Osteoblast (primary cell): ENCODE measurements at regions not wholly inside any gene's neighbourhood (a gene's known extent, or its start where the extent isn't known, plus 50 kb on each side); places are given as distances from the start of the nearest gene placed in this dataset.

Experiments
- DNase-seq: peaks from one replicate; pipeline ENCODE4 v3.0.0; 2011; ENCODE audit warnings: low spot score, mixed read lengths; ENCODE audit not compliant: insufficient read length; ENCODE audit errors: missing footprints
- H2AFZ ChIP-seq: 2 replicates; pipeline ENCODE4 v1.6.0; 2011; ENCODE audit warnings: mild to moderate bottlenecking, low read length
- H3K27ac ChIP-seq: 2 replicates; pipeline ENCODE4 v1.5.1; 2011; ENCODE audit warnings: mild to moderate bottlenecking, low read depth, low read length, moderate library complexity
- H3K27me3 ChIP-seq: 2 replicates; pipeline ENCODE4 v1.6.0; 2012; ENCODE audit warnings: mild to moderate bottlenecking, control low read depth, inconsistent platforms, low read length, moderate library complexity; ENCODE audit not compliant: insufficient read depth
- H3K36me3 ChIP-seq: 2 replicates; pipeline ENCODE4 v1.5.1; 2011; ENCODE audit warnings: mild to moderate bottlenecking, low read length, control low read depth, moderate library complexity; ENCODE audit not compliant: insufficient read depth
- H3K4me1 ChIP-seq: 2 replicates; pipeline ENCODE4 v1.5.1; 2011; ENCODE audit warnings: mild to moderate bottlenecking, low read length, control low read depth, moderate library complexity; ENCODE audit not compliant: insufficient read depth
- H3K4me2 ChIP-seq: 2 replicates; pipeline ENCODE4 v1.6.0; 2011; ENCODE audit warnings: mild to moderate bottlenecking, low read length; ENCODE audit not compliant: insufficient read depth
- H3K4me3 ChIP-seq: fragments of 200-600 bp; sonication (generic); 3 replicates; pipeline ENCODE4 v1.5.1; 2012; ENCODE audit warnings: mild to moderate bottlenecking, low read length, inconsistent platforms; ENCODE audit not compliant: insufficient read depth
- H3K79me2 ChIP-seq: 2 replicates; pipeline ENCODE4 v1.6.0; 2012; ENCODE audit warnings: mild to moderate bottlenecking, low read length, control low read depth, inconsistent platforms; ENCODE audit not compliant: insufficient read depth
- H3K9me3 ChIP-seq: 2 replicates; pipeline ENCODE4 v1.5.1; 2011; ENCODE audit warnings: low read depth, low read length, control low read depth
- H4K20me1 ChIP-seq: 2 replicates; pipeline ENCODE4 v1.6.0; 2012; ENCODE audit warnings: mild to moderate bottlenecking, low read length, control low read depth; ENCODE audit not compliant: insufficient read depth
- CTCF ChIP-seq: IDR thresholded peaks from 2 replicates; pipeline ENCODE4 v1.5.1; 2011; ENCODE audit warnings: mild to moderate bottlenecking, low read depth, low read length, moderate library complexity; ENCODE audit errors: extremely low read depth

DNA sequence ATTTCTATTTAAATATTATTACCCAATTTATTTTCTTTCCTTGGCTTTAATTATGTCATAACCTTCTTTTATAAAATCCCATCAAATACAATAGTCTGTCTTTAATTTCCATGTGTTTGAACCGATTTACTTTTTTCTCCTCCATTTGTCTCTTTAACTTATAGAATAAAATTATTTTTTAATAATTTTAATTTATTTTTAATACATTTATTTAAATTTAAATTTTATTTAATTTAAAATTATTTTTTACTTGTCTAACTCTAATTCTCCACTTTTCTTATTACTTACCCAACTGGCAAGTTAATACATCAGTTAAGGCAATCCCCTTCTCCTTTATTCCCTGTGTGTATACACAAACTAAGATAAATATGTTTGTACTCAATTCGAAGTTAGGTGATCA lies 817.6 kb upstream of the NR2F2 start:
- Histone ChIP-seq H3K4me1 (no peaks in the 10 kb centered on the region), H3K27me3 (no peaks in the 10 kb centered on the region), H4K20me1 (no peaks in the 10 kb centered on the region), H2AFZ (no peak overlapping the region), H3K4me3 (no peak overlapping the region), H3K79me2 (no peaks in the 10 kb centered on the region), H3K27ac (no peak overlapping the region), H3K4me2 (no peak overlapping the region), H3K9me3 (no peaks in the 10 kb centered on the region), H3K36me3 (no peaks in the 10 kb centered on the region)
- no peak for TF ChIP-seq CTCF
- no peak for DNase-seq

DNA sequence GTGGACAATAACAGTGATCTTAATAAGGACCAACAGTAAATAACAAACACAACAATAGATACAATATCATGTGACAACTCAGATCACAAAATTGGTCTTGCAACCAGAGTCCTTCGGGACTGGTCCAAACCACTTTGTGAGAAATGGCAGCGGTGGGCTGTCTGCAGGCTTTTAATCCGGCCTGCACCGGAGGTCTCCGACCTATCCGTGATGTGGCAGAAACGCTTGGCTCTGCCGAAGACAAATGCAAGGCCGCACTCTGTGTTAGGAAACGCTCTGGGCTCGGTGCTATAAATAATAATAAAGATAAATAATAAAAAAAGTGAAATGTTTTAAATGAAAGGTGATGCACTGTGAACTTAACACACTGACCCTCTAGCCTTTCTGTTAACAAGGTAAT lies 810.6 kb upstream of the NR2F2 start:
- no peaks in the 10 kb centered on the region for H4K20me1 ChIP-seq
- no peak overlapping the region for H2AFZ ChIP-seq
- no peaks in the 10 kb centered on the region for H3K4me1 ChIP-seq
- no peak for TF ChIP-seq CTCF
- H3K4me2 ChIP-seq = no peak overlapping the region
- no peak overlapping the region for H3K27ac ChIP-seq
- H3K27me3 ChIP-seq = no peaks in the 10 kb centered on the region
- H3K4me3 ChIP-seq = no peak overlapping the region
- H3K9me3 ChIP-seq = no peaks in the 10 kb centered on the region
- H3K36me3 ChIP-seq = no peaks in the 10 kb centered on the region
- DNase-seq = no peak
- H3K79me2 ChIP-seq = no peaks in the 10 kb centered on the region

GRCh38 chr15:95520511-95520910 lies 810.0 kb upstream of the NR2F2 start:
- H3K4me2 ChIP-seq = no peak overlapping the region
- no peaks in the 10 kb centered on the region for H3K4me1 ChIP-seq
- no peaks in the 10 kb centered on the region for H3K36me3 ChIP-seq
- no peaks in the 10 kb centered on the region for H3K27me3 ChIP-seq
- TF ChIP-seq CTCF = no peak
- no peaks in the 10 kb centered on the region for H4K20me1 ChIP-seq
- H3K9me3 ChIP-seq = no peaks in the 10 kb centered on the region
- no peak overlapping the region for H3K4me3 ChIP-seq
- DNase-seq = no peak
- H3K27ac ChIP-seq = no peak overlapping the region
- no peak overlapping the region for H2AFZ ChIP-seq
- no peaks in the 10 kb centered on the region for H3K79me2 ChIP-seq

DNA sequence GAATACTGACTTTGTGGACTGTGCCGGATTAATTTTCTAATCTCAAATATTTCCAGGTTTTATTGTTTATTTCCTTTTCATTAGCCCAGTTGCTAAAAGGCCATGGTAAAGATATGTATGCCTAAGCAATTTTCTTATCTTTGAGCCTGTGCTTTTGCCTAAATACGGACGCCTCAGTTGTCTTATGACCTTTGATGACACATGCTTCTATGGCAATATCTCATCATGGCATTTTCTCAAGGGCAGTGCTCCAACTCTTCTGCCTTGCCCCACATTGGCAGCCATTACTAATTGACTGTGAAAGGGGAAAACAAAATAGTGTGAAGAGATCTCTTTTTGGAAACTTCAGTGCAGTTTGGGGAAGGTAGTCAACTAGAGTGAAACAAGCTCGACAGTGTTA lies 809.6 kb upstream of the NR2F2 start:
- Histone ChIP-seq H2AFZ (no peak overlapping the region), H3K27me3 (no peaks in the 10 kb centered on the region), H3K4me2 (no peak overlapping the region), H4K20me1 (no peaks in the 10 kb centered on the region), H3K9me3 (no peaks in the 10 kb centered on the region), H3K4me1 (no peaks in the 10 kb centered on the region), H3K36me3 (no peaks in the 10 kb centered on the region), H3K4me3 (no peak overlapping the region), H3K79me2 (no peaks in the 10 kb centered on the region), H3K27ac (no peak overlapping the region)
- no peak for TF ChIP-seq CTCF
- DNase-seq = no peak
